Ovary (tissue), 7 donors: ENCODE measurements at regions not wholly inside any gene's neighbourhood (a gene's known extent, or its start where the extent isn't known, plus 50 kb on each side); places are given as distances from the start of the nearest gene placed in this dataset.

Source experiments
- DNase-seq, 5 donors: peaks; one replicate each; pipeline ENCODE4 v3.0.0-alpha.2; 2019 to 2020
- H3K27ac ChIP-seq, 2 donors: fragments of 200-600 bp; one replicate each; pipeline versions ENCODE4 v1.5.1 to v1.8.0; 2019 to 2022
- H3K27me3 ChIP-seq: fragments of 200-600 bp; one replicate; pipeline ENCODE4 v1.8.0; 2022
- H3K36me3 ChIP-seq: fragments of 200-600 bp; sonication (generic); one replicate; pipeline ENCODE4 v1.5.1; 2019
- H3K4me1 ChIP-seq: one replicate; pipeline ENCODE4 v1.8.1; 2013; ENCODE audit warnings: mild to moderate bottlenecking, moderate library complexity; ENCODE audit not compliant: insufficient read depth
- H3K4me3 ChIP-seq: fragments of 200-600 bp; sonication (generic); one replicate; pipeline ENCODE4 v1.5.1; 2017
- H3K9me3 ChIP-seq, 2 donors: fragments of 200-600 bp in 1 of 2; sonication (generic) in 1 of 2; one replicate each; pipeline versions ENCODE4 v1.5.1 to v1.8.1; 2013 to 2019; ENCODE audit warnings: mild to moderate bottlenecking in 1 of 2, moderate library complexity in 1 of 2
- EP300 ChIP-seq: sonication (generic); formaldehyde crosslinking; IDR thresholded peaks from one replicate; pipeline ENCODE4 v1.6.1; 2017; ENCODE audit warnings: antibody characterized with exemption
- POLR2A ChIP-seq: fragments of 450-650 bp; IDR thresholded peaks from one replicate; pipeline ENCODE4 v1.6.1; 2017; ENCODE audit warnings: antibody characterized with exemption, mild to moderate bottlenecking, moderate library complexity
- WGBS, 3 donors: extraction: QIAGEN DNeasy Blood & Tissue Kit in 1 of 3; methylation state at CpG; one replicate each; pipeline versions ENCODE4 v1.1.5 to v1.1.7; 2013 to 2017; 5-methylcytosine and 5-hydroxymethylcytosine counted together
- intact Hi-C, 4 donors: fragments of 100-400 bp; cut with DNase I; formaldehyde crosslinking; loops; one replicate each; pipeline versions ENCODE4 v1.11.0 to v1.15.1; 2022 to 2023
- TF ChIP-seq, protein P1 (sequence below), 3 donors: fragments of 450-650 bp in 2 of 3; fragments of 200-600 bp in 1 of 3; IDR thresholded peaks; one replicate each; pipeline versions ENCODE4 v1.5.1 to v1.8.0; 2016 to 2022; ENCODE audit warnings: antibody characterized with exemption in 3 of 3, mild to moderate bottlenecking in 1 of 3
- donor health status: DM: no; HTN: no; CAD: no; lungs with moderate emphysema.
- donor health status: DM: no; HTN: no; CAD: no.
- donor health status: Bipolar disorder and iron deficiency.
- donor health status: DM: no; HTN: no; CAD: no.
- donor health status: DM: yes; HTN: yes; CAD: no.

DNA sequence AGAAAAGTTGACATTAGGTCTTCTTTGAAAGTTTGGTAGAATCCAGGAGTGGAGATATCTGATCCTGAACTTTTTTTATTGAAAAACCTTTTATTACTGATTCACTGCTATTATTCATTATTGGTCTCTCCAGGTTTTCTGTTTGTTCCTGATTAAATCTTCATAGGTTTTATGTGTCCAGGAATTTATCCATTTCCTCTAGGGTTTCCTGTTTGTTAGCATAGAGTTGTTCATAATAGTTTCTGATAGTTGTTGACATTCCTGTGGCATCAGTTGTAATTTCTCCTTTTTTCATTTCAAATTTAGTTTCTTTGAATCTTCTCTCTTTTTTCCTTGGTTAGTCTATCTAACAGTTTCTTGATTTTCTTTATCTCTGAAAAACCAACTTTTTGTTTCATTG is 370.3 kb downstream of the SLC6A15 start:
- DNase-seq, result no peak
- Histone ChIP-seq H3K4me3 (no peak overlapping the region), H3K27ac (no peak overlapping the region), H3K9me3 (no peaks in the 10 kb centered on the region), H3K27me3 (no peaks in the 10 kb centered on the region), H3K36me3 (no peaks in the 10 kb centered on the region), H3K4me1 (no peaks in the 10 kb centered on the region)
- TF ChIP-seq, protein P1, sequence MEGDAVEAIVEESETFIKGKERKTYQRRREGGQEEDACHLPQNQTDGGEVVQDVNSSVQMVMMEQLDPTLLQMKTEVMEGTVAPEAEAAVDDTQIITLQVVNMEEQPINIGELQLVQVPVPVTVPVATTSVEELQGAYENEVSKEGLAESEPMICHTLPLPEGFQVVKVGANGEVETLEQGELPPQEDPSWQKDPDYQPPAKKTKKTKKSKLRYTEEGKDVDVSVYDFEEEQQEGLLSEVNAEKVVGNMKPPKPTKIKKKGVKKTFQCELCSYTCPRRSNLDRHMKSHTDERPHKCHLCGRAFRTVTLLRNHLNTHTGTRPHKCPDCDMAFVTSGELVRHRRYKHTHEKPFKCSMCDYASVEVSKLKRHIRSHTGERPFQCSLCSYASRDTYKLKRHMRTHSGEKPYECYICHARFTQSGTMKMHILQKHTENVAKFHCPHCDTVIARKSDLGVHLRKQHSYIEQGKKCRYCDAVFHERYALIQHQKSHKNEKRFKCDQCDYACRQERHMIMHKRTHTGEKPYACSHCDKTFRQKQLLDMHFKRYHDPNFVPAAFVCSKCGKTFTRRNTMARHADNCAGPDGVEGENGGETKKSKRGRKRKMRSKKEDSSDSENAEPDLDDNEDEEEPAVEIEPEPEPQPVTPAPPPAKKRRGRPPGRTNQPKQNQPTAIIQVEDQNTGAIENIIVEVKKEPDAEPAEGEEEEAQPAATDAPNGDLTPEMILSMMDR (IDR thresholded peaks at IDR 0.05), result no peak
- no peak for TF ChIP-seq POLR2A
- TF ChIP-seq EP300, result no peak
- intact Hi-C loops, result no loop called here

DNA sequence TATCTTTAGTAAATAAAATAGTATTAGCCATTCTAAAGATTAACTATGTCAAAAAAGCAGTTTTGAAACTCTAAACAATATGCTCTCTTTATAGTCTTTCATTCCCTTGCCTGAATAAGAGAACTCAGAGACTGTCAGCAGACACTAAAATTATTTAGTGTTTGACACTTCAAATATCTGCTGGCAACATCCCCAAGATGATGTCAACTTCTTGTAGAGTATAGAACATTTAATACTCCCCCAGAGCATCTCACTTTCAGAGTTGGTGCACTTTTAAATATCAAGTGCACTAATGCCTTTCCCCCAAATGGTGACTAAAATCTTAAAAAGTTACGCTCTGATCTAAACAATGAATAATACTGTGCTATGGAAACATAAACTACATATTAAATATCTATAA is 374.9 kb downstream of the SLC6A15 start:
- DNase-seq, result no peak
- Histone ChIP-seq H3K27ac (no peak overlapping the region), H3K27me3 (no peaks in the 10 kb centered on the region), H3K4me3 (no peak overlapping the region), H3K36me3 (no peaks in the 10 kb centered on the region), H3K4me1 (no peaks in the 10 kb centered on the region), H3K9me3 (no peaks in the 10 kb centered on the region)
- intact Hi-C loops, result loop anchor here in 1 of 4 donors (5.0 kb wide), 1 partner anchor 1110 kb away; no protein-coding TSS in a partner anchor
- WGBS, 3 donors, result 38 to 68% (median 54%) methylated on average over 1 of the region's 1 CpG
- TF ChIP-seq EP300, result no peak
- TF ChIP-seq POLR2A, result no peak
- TF ChIP-seq, protein P1 (IDR thresholded peaks at IDR 0.05), result no peak

DNA sequence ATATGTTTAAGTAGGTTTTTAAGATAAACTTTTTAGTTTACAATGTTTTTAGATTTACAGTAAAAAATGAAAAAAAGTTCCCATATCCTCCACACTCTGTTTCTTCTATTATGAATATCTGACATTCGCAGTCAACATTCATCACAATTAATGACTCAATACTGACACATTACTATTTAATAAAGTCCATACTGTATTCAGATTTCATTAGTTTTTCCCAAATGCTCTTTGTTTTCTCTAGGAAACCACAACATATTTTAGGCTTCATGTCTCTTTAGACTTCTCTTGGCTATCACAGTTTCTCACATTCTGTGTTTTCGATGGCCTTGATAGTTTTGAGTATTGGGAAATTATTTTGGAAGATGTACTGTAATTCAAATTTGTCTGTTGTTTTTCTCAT is 399.8 kb downstream of the SLC6A15 start:
- intact Hi-C loops, result no loop called here

DNA sequence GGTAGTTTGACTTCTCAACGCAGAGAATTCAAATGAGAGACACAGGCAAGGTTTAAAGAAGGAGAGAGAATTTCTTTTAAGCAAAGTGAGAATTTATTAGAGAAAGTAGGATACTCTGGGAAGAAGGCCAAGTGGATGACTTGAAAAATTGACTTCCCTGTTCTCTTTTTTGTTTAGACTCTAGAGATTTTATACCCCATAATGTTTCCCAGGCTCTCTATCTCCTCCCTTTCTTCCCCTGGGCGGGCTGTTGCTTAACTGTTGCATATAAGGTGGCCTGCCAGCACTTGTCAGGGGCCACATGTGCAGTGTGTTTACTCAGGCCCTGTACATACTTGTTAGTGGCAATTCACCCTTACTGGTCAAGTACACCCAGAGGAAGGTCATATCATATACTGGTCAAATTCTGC is 403.7 kb downstream of the SLC6A15 start:
- TF ChIP-seq POLR2A (no peak), EP300 (no peak)
- TF ChIP-seq, protein P1 (IDR thresholded peaks at IDR 0.05), result no peak
- intact Hi-C loops, result no loop called here
- Histone ChIP-seq H3K27ac (no peak overlapping the region), H3K4me1 (no peaks in the 10 kb centered on the region), H3K36me3 (no peaks in the 10 kb centered on the region), H3K27me3 (no peaks in the 10 kb centered on the region), H3K9me3 (no peaks in the 10 kb centered on the region), H3K4me3 (no peak overlapping the region)
- WGBS, 3 donors, result 41 to 60% (median 48%) methylated on average over 2 of the region's 2 CpGs
- no peak for DNase-seq

More for the DNA sequence above, 399.8 kb downstream of the SLC6A15 start:
- 42 to 46% (median 45%) methylated on average over 2 of the region's 2 CpGs for WGBS, 3 donors
- H3K27ac ChIP-seq, result no peak overlapping the region
- DNase-seq, result no peak
- TF ChIP-seq POLR2A (no peak), EP300 (no peak)
- TF ChIP-seq, protein P1 (IDR thresholded peaks at IDR 0.05), result no peak
- H3K9me3 ChIP-seq, result no peaks in the 10 kb centered on the region
- H3K27me3 ChIP-seq, result no peaks in the 10 kb centered on the region
- H3K4me1 ChIP-seq, result no peaks in the 10 kb centered on the region
- H3K36me3 ChIP-seq, result no peaks in the 10 kb centered on the region
- H3K4me3 ChIP-seq, result no peak overlapping the region
